ELR (cell line): ENCODE measurements at regions not wholly inside any gene's neighbourhood (a gene's known extent, or its start where the extent isn't known, plus 50 kb on each side); places are given as distances from the start of the nearest gene placed in this dataset.

Source experiments
- DNase-seq: peaks from one replicate; pipeline ENCODE4 v3.0.0-alpha.2; 2015; ENCODE audit warnings: low read depth

DNA sequence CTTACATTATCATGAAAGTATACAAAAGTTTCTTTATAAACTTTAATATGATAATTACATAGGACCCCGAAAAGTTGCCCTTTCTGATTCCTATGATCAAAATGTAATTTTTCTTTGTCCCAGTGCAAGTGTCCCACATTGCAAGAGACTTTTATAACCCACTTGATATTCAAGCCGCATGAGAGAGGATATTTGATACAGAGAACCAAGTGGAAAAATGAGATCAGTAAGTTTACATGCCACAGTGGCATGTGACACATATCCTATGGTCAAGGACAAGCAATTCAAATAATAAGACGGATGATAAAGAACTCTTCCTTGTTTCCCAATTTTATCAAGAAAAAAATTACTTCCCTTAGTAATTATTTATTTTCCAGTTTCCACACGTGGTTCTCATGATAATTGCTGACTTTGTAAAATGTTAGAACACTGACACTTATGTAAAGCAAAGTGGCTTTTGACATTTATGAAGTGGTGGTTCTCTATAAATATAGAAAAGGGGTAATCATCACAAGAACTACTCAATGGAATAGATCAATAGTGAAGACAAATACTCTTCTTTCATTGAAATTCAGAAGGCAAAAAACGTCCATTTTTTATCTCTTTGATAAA, 273.7 kb upstream of the NOCT start:
- DNase-seq: no peak

DNA sequence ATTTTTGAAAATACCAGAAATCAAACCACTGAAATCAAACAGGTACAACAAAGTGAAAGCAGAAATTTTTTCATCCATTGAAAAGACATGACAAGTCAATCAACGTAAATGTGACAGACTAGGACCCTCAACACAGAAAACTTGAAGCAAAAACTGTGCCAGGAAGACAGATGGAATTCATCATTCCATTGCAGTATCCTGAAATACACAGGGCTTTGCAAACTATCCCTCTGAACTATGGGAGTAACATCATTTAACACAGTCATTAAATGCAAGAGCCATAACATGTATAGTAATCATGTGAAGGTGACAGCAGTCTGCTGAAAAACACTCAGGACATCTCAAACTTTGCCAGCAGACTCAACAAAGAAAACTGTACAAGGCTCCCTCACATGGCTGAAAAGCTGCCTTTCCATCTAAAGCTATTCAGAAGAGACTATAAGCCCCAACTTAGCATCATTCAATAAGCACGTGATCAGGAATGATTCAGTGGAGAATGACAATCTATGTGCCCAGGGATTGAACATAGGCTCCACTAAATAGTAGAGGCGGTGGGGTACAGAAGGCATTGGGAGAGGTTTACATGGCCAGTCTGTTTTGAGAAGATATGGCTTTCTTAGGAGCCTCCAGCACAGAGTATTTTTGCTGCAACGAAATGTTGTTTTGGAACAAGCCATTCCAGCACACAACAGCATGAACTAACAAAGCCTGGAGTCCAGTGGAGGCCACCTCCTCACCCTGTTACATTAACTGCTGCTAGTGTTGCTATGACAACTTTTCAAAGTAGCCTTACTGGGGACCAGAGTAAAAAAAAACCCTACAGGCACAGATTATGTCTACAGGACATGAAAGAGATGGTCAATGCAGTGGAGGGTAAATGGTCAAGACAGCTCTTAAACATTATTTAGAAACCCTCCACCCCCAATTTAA, 274.5 kb upstream of the NOCT start:
- no peak for DNase-seq

DNA sequence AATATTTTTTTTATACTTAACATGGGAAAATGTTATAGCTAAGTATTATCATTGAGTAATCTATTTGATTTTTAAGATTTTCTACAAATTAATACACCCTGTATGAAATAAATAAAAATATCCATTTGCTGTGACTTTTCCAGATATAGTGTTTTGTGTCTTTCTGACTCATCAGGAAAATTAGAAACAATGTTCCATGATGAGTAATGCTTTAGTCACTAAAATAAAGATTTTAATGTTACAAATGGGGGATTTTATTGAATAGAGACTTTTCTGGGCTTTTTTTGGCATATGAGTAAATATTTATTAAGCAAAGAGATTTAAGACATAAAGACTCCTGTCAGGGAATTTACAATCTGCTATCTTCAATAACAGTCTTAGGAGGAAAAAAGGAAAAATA, 279.2 kb upstream of the NOCT start:
- DNase-seq: peak; percentile 68

DNA sequence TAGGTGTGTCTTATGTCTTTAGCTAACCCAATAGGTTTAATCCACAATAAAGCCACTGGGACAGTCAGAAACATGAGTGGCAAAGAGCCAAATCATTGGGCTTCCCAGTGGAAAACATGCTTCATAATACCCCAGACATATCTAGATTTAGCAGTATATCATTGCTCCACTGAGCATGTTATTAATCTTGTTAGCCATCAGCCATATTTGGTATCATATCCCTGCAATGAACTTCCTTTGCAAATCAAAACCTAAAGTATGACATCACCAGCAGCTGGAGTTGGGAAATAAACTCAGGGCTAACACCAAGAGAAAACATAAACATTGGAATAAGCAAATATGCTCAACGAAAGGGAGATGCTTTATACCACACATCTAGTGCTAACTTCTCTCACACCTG, 280.8 kb upstream of the NOCT start:
- DNase-seq: peak; percentile 45

DNA sequence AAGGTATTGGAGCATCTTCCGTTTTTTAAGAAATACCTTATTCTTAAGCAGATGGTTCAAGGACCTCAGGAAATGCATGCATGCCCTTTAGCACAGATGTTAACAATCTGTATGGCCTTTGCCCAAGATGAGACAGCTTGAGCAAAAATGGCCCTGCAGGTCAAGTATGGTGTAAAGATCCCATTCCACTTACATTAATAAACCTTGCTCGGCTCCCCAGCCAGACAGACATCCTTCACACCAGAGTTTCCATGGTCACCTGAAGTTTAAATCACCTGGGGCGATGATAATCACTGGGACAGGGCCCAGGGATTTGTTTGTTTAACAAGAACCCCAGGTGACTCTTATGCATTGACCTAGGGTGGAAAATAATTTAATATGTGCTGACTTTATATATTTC, 287.0 kb upstream of the NOCT start:
- no peak for DNase-seq

DNA sequence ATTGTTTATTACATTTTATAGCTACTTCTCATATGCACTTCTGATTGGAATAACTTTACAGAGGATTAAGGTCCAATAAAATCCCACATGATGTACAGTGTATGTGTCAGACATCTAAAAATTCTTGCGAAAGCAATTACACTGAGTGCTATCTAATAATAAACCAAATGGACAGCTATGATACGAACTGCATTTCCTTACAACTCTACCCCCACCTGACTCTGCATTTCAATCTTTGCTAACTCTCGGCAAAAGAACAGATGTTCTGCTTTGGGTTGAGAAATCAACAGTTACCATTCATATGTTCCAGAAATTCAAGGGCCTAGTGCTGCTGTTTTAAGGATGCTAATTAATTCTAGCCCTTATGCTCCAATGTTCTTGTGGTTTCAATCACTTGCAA, 287.9 kb upstream of the NOCT start:
- no peak for DNase-seq

DNA sequence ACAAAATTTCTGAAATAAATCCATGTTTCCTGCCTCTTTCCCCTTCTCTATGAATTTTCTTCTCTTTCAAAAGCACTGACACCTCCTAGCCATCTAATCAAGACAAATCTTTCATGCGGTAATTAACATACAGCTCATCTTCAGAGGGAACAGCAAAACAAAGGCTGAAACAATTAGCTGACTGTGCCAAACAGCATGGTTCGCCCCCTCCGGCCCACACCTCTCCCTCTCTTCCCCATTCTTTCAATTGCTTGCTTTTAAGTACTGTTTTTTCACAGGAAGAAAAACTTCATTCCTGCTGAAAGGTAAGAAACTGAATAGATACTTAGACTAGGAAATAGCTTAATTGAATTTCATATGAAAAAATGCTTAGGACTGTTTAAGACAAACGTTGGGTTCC, 291.1 kb upstream of the NOCT start:
- no peak for DNase-seq

DNA sequence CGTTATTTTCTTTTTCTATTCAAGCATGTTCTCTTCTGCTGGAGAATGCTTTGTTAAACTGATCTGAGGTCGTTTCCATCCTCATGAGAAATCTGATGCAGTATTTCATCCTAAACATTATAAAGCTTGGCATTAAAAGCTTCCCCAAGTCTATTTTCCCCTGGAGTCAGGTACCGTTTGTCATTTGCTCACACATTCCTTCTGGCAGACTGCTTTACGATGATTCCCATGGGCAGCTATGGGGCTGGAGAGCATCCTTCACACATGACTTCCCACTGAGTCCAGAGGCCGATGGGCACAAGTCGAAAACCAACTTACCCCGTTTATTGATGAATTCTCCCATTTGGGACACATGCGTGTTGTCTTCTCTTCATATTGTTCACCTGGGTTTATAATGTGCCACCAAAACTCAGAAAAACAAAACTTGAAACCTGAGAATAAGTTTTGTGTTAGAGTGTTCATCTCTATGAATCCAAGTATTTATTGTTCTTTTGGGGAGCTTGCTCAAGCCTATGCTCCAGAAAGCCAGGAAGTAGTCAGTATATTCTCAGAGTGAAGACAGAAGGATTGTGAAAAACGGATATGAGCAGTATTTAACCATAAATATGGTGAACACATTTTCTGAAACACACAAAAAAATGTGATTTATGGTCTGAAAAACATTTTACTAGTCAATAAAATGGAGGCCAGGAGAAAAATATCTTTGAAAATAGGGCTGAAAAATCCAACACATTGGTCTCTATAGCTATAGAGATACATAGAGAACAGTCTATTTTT, 298.8 kb upstream of the NOCT start:
- DNase-seq: no peak

DNA sequence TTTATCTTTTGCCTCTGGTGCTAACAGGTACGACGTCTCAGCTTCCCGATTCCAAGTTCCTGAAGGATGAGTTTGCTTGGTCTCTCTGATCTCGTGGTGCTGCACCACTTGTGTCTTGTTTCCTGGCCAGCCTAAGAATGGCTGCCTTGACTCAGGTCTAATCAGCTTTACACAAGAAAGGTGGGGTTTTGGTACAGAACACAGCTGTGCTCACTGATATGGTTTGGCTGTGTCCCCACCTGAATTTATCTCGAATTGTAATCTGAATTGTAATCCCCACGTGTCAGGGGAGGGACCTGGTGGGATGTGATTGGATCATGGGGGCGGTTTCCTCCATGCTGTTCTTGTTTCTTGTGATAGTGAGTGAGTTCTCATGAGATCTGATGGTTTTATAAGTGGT, 305.3 kb upstream of the NOCT start:
- DNase-seq: no peak

DNA sequence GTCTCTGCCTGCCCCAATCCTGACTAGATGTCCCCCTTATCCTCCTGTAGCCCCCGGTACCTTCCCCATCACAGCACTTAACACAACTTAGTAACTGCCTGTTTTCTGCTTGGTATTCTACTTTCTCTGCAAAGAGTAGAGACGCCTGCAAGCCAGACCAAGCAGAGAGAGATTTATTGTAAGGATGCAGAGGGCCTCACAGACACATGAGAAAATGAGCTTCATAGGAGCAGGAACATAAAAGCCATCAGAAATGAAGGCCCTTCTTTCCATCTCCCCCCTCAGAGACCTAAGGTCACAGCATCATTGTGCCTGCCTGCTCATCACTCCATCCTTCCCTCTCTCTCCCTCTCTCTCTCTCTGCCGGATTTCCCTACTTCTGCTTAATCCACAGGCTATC, 305.7 kb upstream of the NOCT start:
- no peak for DNase-seq

DNA sequence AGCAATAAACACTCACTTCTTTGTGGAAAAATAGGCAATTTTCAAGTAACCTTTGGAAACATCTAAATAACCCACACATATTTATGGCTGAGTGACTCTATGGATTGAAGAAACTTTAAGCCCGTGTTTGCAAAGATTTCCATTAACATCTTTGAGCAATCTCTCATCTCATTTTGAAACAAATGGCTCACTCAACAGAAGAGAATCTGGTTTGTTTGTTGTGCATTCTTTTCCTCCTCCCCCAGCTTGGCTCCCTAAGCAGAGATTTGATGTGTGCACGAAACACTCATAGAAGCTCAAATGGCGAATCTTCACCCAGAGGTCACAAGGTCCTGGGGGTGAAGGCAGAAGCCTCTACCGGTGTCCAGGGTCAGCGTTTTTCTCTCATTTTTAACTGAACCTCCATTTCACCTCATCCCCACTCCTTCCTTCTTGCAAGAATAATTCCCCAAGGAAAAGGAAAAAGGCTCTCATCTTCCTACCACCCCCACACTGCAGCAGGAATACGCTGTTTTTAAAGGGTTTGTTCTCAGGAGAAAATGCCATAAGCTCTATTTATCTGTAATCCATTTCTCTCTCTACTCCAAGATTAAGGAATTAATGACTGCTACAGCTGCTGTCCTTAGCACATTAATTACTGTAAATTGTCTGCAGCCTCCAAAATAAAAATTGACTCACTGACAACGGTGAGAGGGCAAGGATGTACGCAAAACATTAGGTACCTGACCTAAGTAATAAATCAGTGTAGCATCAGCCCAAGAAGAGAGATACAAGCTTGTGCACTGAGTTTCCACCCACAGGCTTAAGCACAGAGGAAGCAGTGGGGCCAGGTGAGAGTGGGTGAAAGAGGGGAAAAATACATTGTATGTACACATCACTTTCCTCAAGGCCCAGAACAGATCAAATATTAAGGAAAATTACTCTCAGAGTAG, 307.6 kb upstream of the NOCT start:
- no peak for DNase-seq

DNA sequence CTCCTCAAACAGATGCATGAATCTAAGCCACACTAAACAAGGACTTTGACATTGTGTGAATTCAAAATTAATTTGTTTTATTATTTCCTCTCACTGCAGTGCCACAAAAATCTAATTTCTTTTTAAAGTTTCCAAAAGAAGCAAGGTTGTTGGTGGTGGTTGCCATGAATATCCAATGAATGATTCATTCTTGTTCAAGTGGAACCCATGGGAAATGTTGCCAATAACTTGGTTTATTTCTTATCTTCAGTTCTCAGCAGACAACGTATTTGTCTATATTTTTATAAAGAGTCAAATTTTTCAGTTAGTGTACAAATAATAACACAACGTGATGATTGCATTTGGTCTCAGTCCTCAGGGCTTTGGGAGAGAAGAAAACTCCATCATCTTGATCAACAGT, 309.4 kb upstream of the NOCT start:
- no peak for DNase-seq

DNA sequence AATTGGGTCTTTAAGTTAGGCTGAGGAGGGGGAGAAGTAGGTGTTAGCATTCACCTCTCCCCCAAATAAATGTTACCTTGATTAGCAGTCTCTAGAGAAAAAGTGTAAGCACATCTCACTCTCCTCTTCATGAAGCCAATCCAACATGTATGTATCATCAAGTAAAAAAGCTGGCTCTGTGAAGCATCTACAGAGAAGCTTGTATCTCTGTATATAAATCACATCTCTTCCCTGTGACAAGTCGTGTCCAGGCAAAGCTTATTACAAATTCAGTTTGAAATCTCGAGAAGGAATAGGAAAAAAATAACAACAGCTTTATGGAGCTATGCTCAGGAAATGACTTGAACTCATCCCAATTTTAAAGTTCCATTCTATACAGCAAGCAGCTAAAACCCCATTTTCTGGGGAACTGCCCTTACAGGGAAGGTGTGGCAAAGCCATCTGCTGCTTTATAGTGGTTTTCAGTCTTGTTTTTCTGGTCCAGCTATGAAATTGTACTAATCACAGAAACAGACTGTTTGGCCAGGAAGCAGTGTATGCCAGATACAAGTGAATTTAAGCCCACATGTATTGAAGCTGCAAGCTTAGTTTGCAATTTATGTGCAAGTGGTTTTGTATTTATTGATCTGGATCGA, 313.3 kb upstream of the NOCT start:
- DNase-seq: no peak

DNA sequence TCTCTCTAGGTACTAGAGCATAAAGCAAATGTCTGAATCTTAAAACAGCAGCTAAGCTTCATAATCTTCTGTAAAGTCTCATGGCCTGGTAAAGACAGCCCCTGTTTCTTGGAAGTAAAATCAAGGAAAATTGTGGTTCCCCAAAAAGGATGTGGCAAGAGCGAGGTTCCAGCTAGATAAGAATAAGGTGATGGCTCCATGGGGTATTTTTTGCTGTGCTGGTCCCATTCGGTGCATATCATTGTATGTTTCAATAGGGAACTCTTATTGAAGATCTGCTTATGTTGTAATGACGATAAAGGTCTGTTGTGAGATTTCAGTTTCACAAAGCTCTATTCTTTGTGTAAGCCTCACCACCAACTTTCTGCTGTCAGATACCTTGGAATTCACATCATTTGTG, 316.9 kb upstream of the NOCT start:
- no peak for DNase-seq

DNA sequence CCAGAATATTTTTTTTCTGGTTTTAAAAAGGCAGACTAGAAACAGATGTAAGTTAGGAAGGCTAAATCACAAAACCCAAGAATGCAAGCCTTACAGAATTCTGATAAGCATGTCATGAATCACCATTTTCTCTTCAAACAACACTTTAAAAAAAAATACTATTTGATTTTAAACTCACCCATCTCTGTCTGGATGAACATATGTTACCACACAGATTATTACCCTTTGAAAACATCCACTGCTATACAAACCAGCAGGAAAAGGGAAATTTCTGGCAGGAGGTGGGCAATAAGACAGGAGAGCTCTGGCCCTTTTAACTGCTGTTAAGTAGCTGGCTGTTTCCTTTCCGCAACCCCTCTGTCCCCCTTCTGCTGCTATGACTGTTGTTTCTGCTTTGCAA, 317.7 kb upstream of the NOCT start:
- no peak for DNase-seq

DNA sequence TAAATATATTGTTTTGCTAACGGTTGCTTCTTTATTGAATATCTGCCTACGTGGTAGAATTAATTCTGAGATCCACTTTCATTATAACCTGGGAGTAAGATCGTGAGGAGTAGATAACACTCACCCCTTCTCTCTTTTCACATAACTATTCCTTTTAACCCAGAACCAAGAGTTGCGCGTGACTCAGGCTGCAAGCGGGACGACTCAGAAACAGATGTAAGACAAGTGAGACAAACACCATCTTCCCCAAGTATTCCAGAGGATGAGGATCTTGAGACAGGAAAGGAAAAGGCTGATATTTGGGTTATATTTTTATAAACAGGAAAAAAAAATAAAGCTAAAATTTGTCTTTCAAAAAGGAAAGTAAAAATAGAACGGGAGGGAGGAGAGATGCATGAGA, 318.8 kb upstream of the NOCT start:
- peak; percentile 32 for DNase-seq

DNA sequence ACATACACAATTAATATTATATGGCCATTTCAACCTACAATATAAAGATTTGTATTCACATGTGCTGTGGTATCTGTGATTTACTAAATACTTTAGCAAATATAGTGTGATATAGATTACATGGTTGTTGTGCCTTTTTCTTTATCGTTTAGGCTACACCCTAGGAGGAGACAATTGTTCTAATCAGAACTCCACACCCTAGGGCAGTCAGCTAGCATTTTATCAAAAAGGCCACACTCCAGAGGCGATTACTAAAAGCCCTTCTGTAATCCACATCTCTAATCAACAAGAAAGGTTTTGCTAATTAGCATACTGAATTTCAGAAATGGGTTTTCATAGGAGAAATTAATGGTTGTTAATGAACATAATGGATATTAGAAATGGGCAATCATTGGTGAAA, 319.5 kb upstream of the NOCT start:
- no peak for DNase-seq

DNA sequence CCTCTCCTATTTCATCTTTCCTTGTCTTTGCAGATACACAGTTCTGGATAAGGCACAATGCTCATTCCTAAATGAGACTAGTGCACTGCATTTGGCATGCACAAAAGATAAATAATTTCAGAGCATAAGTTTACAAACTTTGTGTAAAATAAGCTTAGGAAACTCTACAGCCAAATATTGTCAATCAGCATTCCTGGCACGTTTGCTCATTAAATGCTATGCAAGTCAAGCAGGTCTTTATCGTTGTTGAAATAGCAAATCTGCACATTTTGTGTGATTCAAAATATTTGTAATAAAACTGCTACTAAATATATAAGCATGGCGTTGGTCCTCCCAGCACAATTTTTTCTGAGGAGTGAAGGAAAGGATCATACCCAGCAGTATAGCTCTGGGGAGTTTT, 322.1 kb upstream of the NOCT start:
- DNase-seq: no peak

DNA sequence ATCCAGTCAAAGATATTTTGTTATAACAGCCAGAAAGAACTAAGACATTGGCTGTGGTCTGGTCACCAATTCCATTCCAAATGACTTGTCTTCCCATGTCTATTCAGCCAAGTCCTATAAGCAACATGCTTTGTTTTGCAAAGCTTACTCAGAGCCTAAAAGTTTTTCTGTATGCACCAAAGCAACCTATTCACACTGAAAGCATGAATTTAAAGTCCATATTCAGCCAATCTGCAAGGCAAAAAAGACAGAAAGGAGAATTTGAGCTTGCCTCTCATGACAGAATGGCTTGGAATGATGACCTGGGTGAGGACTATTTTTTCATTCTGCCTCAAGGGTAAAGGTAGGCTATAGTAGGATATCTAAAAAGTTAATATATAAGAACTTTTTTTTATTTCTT, 323.2 kb upstream of the NOCT start:
- no peak for DNase-seq

DNA sequence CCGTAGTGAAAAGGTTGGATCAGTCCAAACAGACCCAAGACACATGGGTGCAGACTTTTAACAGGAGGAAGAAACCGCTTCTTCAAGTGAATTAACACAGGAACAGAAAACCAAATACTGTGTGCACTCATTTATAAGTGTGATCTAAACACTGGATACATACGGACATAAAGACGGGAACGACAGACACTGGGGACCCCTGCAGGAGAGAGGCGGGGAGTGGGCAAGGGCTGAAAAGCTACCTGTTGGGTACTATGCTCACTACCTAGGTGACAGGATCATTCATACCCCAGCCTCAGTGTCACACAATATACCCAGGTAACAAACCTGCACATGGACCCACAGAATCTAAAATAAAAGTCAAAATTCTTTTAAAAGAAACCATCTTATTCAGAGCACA, 326.0 kb upstream of the NOCT start:
- DNase-seq: no peak

DNA sequence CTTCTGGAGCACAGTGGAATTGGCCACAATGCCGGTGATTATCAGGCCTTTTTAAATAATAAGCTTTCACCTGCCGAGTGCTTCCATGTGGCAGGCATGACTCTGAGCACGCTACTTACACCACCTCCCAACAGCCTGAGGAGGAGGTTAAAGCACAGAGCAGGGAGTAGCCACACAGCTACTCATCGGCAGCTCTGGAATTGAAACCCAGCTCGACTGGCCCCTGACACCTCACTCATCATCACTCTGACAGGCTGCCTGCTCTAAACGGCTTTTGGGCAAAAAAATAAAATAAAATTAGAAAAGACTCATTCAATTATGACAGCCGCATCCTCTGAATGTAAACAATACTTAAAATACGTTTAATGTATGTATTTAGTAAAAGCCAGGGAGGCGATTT, 326.4 kb upstream of the NOCT start:
- no peak for DNase-seq
